GOT3 (cell line): ENCODE measurements at regions not wholly inside any gene's neighbourhood (a gene's known extent, or its start where the extent isn't known, plus 50 kb on each side); places are given as distances from the start of the nearest gene placed in this dataset.

Source experiments
- DNase-seq: peaks from one replicate; lab custom pipeline; 2025; ENCODE audit warnings: mixed read lengths; lab: John Stamatoyannopoulos, UW

- DNase-seq, result no peak
These were observed 129.9 kb upstream of the ZNF644 start for GRCh38 chr1:91151702-91152101.

- DNase-seq, result no peak
These were observed 126.8 kb upstream of the ZNF644 start for GRCh38 chr1:91148641-91149069.

- no peak for DNase-seq
These were observed 120.0 kb upstream of the ZNF644 start for GRCh38 chr1:91141858-91142257.

GRCh38 chr1:91138959-91139358 lies 117.1 kb upstream of the ZNF644 start:
- DNase-seq, result no peak

- DNase-seq, result no peak
These were observed 115.5 kb upstream of the ZNF644 start for GRCh38 chr1:91137173-91137852.

GRCh38 chr1:91135799-91136198 lies 114.0 kb upstream of the ZNF644 start:
- no peak for DNase-seq

GRCh38 chr1:91133248-91133647 lies 111.4 kb upstream of the ZNF644 start:
- no peak for DNase-seq

- DNase-seq, result no peak
These were observed 108.6 kb upstream of the ZNF644 start for GRCh38 chr1:91130256-91130985.

- no peak for DNase-seq
These were observed 107.6 kb upstream of the ZNF644 start for GRCh38 chr1:91129458-91129857.

- no peak for DNase-seq
These were observed 107.2 kb upstream of the ZNF644 start for GRCh38 chr1:91129017-91129416.

- DNase-seq, result no peak
These were observed 103.2 kb upstream of the ZNF644 start for GRCh38 chr1:91124989-91125417.

GRCh38 chr1:91124290-91124985 lies 102.6 kb upstream of the ZNF644 start:
- no peak for DNase-seq

- no peak for DNase-seq
These were observed 101.9 kb upstream of the ZNF644 start for GRCh38 chr1:91123773-91124172.

- no peak for DNase-seq
These were observed 101.5 kb upstream of the ZNF644 start for GRCh38 chr1:91123319-91123718.

- no peak for DNase-seq
These were observed 100.4 kb upstream of the ZNF644 start for GRCh38 chr1:91122106-91122717.

GRCh38 chr1:91121366-91121765 lies 99.5 kb upstream of the ZNF644 start:
- DNase-seq, result no peak

GRCh38 chr1:91120936-91121335 lies 99.1 kb upstream of the ZNF644 start:
- DNase-seq, result no peak

GRCh38 chr1:91120421-91120820 lies 98.6 kb upstream of the ZNF644 start:
- no peak for DNase-seq

GRCh38 chr1:91104712-91105111 lies 82.9 kb upstream of the ZNF644 start:
- DNase-seq, result no peak

- DNase-seq, result no peak
These were observed 79.5 kb upstream of the ZNF644 start for GRCh38 chr1:91101328-91101727.

- DNase-seq, result no peak
These were observed 78.1 kb upstream of the ZNF644 start for GRCh38 chr1:91099746-91100621.
